ENCODE measurements at regions not wholly inside any gene's neighbourhood (a gene's known extent, or its start where the extent isn't known, plus 50 kb on each side); places are given as distances from the start of the nearest gene placed in this dataset.

GRCh38 chr4:36775544-36775943 lies 469.0 kb upstream of the NWD2 start:
- DNase-seq (ENCODE audit: insufficient read length, low spot score) (no peak), FAIRE-seq (no peak)

GRCh38 chr4:36779601-36780000 lies 464.9 kb upstream of the NWD2 start:
- FAIRE-seq, result no peak
- no peak for DNase-seq (ENCODE audit: insufficient read length, low spot score)

- DNase-seq (ENCODE audit: insufficient read length, low spot score), result no peak
- FAIRE-seq, result no peak
Observed at GRCh38 chr4:36785973-36786372, 458.6 kb upstream of the NWD2 start.

GRCh38 chr4:36786519-36786918 lies 458.0 kb upstream of the NWD2 start:
- no peak for FAIRE-seq

GRCh38 chr4:36794716-36795115 lies 449.8 kb upstream of the NWD2 start:
- DNase-seq (ENCODE audit: insufficient read length, low spot score) (no peak), FAIRE-seq (no peak)

More at GRCh38 chr4:36786519-36786918, 458.0 kb upstream of the NWD2 start:
- no peak for DNase-seq (ENCODE audit: insufficient read length, low spot score)

- DNase-seq (ENCODE audit: insufficient read length, low spot score) (no peak), FAIRE-seq (no peak)
Observed at GRCh38 chr4:36812149-36812548, 432.4 kb upstream of the NWD2 start.

GRCh38 chr4:36815536-36815935 lies 429.0 kb upstream of the NWD2 start:
- FAIRE-seq, result no peak
- no peak for DNase-seq (ENCODE audit: insufficient read length, low spot score)

GRCh38 chr4:36823199-36823967 lies 421.2 kb upstream of the NWD2 start:
- DNase-seq (ENCODE audit: insufficient read length, low spot score) (no peak), FAIRE-seq (no peak)

GRCh38 chr4:36824682-36825081 lies 419.9 kb upstream of the NWD2 start:
- DNase-seq (ENCODE audit: insufficient read length, low spot score) (no peak), FAIRE-seq (no peak)

GRCh38 chr4:36835246-36835645 lies 409.3 kb upstream of the NWD2 start:
- DNase-seq (ENCODE audit: insufficient read length, low spot score) (no peak), FAIRE-seq (no peak)

GRCh38 chr4:36841583-36842326 lies 402.8 kb upstream of the NWD2 start:
- FAIRE-seq (no peak), DNase-seq (ENCODE audit: insufficient read length, low spot score) (no peak)

GRCh38 chr4:36844448-36844847 lies 400.1 kb upstream of the NWD2 start:
- FAIRE-seq (no peak), DNase-seq (ENCODE audit: insufficient read length, low spot score) (no peak)

GRCh38 chr4:36852856-36853255 lies 391.7 kb upstream of the NWD2 start:
- no peak for DNase-seq (ENCODE audit: insufficient read length, low spot score)
- FAIRE-seq, result no peak

- FAIRE-seq (no peak), DNase-seq (ENCODE audit: insufficient read length, low spot score) (no peak)
Observed at GRCh38 chr4:36854554-36854953, 390.0 kb upstream of the NWD2 start.

GRCh38 chr4:36863601-36864000 lies 380.9 kb upstream of the NWD2 start:
- no peak for DNase-seq (ENCODE audit: insufficient read length, low spot score)
- no peak for FAIRE-seq

GRCh38 chr4:36870121-36870520 lies 374.4 kb upstream of the NWD2 start:
- DNase-seq (ENCODE audit: insufficient read length, low spot score) (no peak), FAIRE-seq (no peak)

GRCh38 chr4:36872679-36873078 lies 371.9 kb upstream of the NWD2 start:
- FAIRE-seq, result no peak
- no peak for DNase-seq (ENCODE audit: insufficient read length, low spot score)

GRCh38 chr4:36884151-36884550 lies 360.4 kb upstream of the NWD2 start:
- FAIRE-seq (no peak), DNase-seq (ENCODE audit: insufficient read length, low spot score) (no peak)

GRCh38 chr4:36891971-36892370 lies 352.6 kb upstream of the NWD2 start:
- FAIRE-seq, result no peak
- no peak for DNase-seq (ENCODE audit: insufficient read length, low spot score)

- DNase-seq (ENCODE audit: insufficient read length, low spot score) (no peak), FAIRE-seq (no peak)
Observed at GRCh38 chr4:36900446-36900987, 344.0 kb upstream of the NWD2 start.

GRCh38 chr4:36904823-36905222 lies 339.7 kb upstream of the NWD2 start:
- DNase-seq (ENCODE audit: insufficient read length, low spot score) (no peak), FAIRE-seq (no peak)

GRCh38 chr4:36914106-36914505 lies 330.4 kb upstream of the NWD2 start:
- no peak for FAIRE-seq
- DNase-seq (ENCODE audit: insufficient read length, low spot score), result no peak
